IMR-90 (cell line): ENCODE measurements at regions not wholly inside any gene's neighbourhood (a gene's known extent, or its start where the extent isn't known, plus 50 kb on each side); places are given as distances from the start of the nearest gene placed in this dataset.

Source experiments
- ATAC-seq: fragments of 200-7000 bp; cut with Tn5 transposase; 2 replicates; pipeline ENCODE4 v1.9.1; 2020; ENCODE audit warnings: low read depth, mild to moderate bottlenecking, moderate library complexity
- BruUV-seq: library from RNA; stranded (reverse); fragments of 400-500 nt; replicated peaks from 2 replicates; lab custom pipeline; 2021; lab: Mats Ljungman, UMichigan
- CTCF ChIA-PET: fragments of 300-600 bp; formaldehyde crosslinking; extraction: SDS; loops from one replicate; lab custom pipeline; 2021; ENCODE audit warnings: antibody characterized with exemption; lab: Yijun Ruan, JAX
- POLR2A ChIA-PET: fragments of 300-600 bp; sonication (Branson Sonifier 250); formaldehyde crosslinking; loops from one replicate; lab custom pipeline; 2022; ENCODE audit warnings: antibody characterized with exemption; ENCODE audit not compliant: unreplicated experiment; lab: Charles Lee
- DNase-seq: peaks from one replicate; pipeline ENCODE4 v3.0.0; 2013
- H2AFZ ChIP-seq: replicated peaks from 2 replicates; pipeline ENCODE3; 2013; ENCODE audit warnings: low read length, mild to moderate bottlenecking; ENCODE audit not compliant: poor library complexity
- H2AK5ac ChIP-seq: 2 replicates; pipeline ENCODE4 v1.6.1; 2013; ENCODE audit warnings: low read depth, low read length, inconsistent platforms
- H2AK9ac ChIP-seq: replicated peaks from 2 replicates; pipeline ENCODE3; 2013; ENCODE audit warnings: mild to moderate bottlenecking, low read depth, low read length, moderate library complexity; ENCODE audit not compliant: poor library complexity
- H2BK120ac ChIP-seq: 2 replicates; pipeline ENCODE4 v1.6.1; 2013; ENCODE audit warnings: low read depth, low read length, inconsistent platforms
- H2BK15ac ChIP-seq: 3 replicates; pipeline ENCODE4 v1.6.1; 2013; ENCODE audit warnings: low read depth, low read length, inconsistent platforms
- H2BK20ac ChIP-seq: 2 replicates; pipeline ENCODE4 v1.6.1; 2013; ENCODE audit warnings: low read depth, mild to moderate bottlenecking, inconsistent platforms, low read length, moderate library complexity
- H2BK5ac ChIP-seq: 2 replicates; pipeline ENCODE4 v1.6.1; 2013; ENCODE audit warnings: mild to moderate bottlenecking, low read depth, low read length, inconsistent platforms; ENCODE audit not compliant: poor library complexity, severe bottlenecking
- H3K14ac ChIP-seq: replicated peaks from 2 replicates; pipeline ENCODE4 v1.6.1; 2013; ENCODE audit warnings: low read depth, low read length, inconsistent platforms
- H3K18ac ChIP-seq: 2 replicates; pipeline ENCODE4 v1.6.1; 2013; ENCODE audit warnings: low read depth, low read length, control low read depth
- H3K23ac ChIP-seq: 2 replicates; pipeline ENCODE4 v1.6.1; 2013; ENCODE audit warnings: low read depth, low read length, inconsistent platforms
- H3K27ac ChIP-seq: 2 replicates; pipeline ENCODE4 v1.5.1; 2013; ENCODE audit warnings: mild to moderate bottlenecking, control low read depth, low read length; ENCODE audit not compliant: insufficient read depth
- H3K27me3 ChIP-seq: 2 replicates; pipeline ENCODE4 v1.6.1; 2013; ENCODE audit warnings: low read length; ENCODE audit not compliant: control insufficient read depth, insufficient read depth
- H3K36me3 ChIP-seq: 2 replicates; pipeline ENCODE4 v1.6.1; 2013; ENCODE audit warnings: low read length, mixed read lengths; ENCODE audit not compliant: control insufficient read depth, insufficient read depth
- H3K4ac ChIP-seq: 2 replicates; pipeline ENCODE4 v1.6.1; 2013; ENCODE audit warnings: low read depth, low read length, inconsistent platforms
- H3K4me1 ChIP-seq: 2 replicates; pipeline ENCODE4 v1.6.1; 2013; ENCODE audit warnings: low read length, mixed read lengths; ENCODE audit not compliant: control insufficient read depth, insufficient read depth
- H3K4me2 ChIP-seq: 2 replicates; pipeline ENCODE4 v1.6.1; 2013; ENCODE audit warnings: low read depth, mild to moderate bottlenecking, control low read depth, low read length, moderate library complexity
- H3K4me3 ChIP-seq: 2 replicates; pipeline ENCODE4 v1.5.1; 2013; ENCODE audit warnings: low read depth, mild to moderate bottlenecking, control low read depth, low read length, moderate library complexity; ENCODE audit not compliant: insufficient read depth
- H3K56ac ChIP-seq: 2 replicates; pipeline ENCODE4 v1.6.1; 2013; ENCODE audit warnings: low read length, inconsistent platforms; ENCODE audit not compliant: insufficient read depth; ENCODE audit errors: extremely low read depth
- H3K79me1 ChIP-seq, 2 experiments: 2 replicates each; pipeline ENCODE4 v1.6.1; 2013; ENCODE audit warnings: low read length in 2 of 2, inconsistent platforms in 1 of 2, low read depth in 1 of 2
- H3K9ac ChIP-seq: 2 replicates; pipeline ENCODE4 v1.6.1; 2013; ENCODE audit warnings: low read depth, low read length, control low read depth
- H3K9me1 ChIP-seq: 2 replicates; pipeline ENCODE4 v1.6.1; 2013; ENCODE audit warnings: low read length, inconsistent platforms; ENCODE audit not compliant: insufficient read depth
- H3K9me3 ChIP-seq: 2 replicates; pipeline ENCODE4 v1.6.1; 2013; ENCODE audit warnings: low read length; ENCODE audit not compliant: control insufficient read depth, insufficient read depth
- H4K20me1 ChIP-seq: 2 replicates; pipeline ENCODE4 v1.6.1; 2013; ENCODE audit warnings: low read length, inconsistent platforms; ENCODE audit not compliant: insufficient read depth
- H4K5ac ChIP-seq: 2 replicates; pipeline ENCODE4 v1.6.1; 2013; ENCODE audit warnings: mild to moderate bottlenecking, low read depth, low read length, control low read depth
- H4K8ac ChIP-seq, 2 experiments: 2 replicates each; pipeline ENCODE4 v1.6.1; 2013; ENCODE audit warnings: low read depth in 2 of 2, low read length in 2 of 2, control low read depth in 1 of 2, inconsistent platforms in 1 of 2
- H4K91ac ChIP-seq: 2 replicates; pipeline ENCODE4 v1.6.1; 2013; ENCODE audit warnings: low read depth, low read length, inconsistent platforms; ENCODE audit not compliant: insufficient read depth
- BHLHE40 ChIP-seq: fragments of 150-350 bp; IDR thresholded peaks from 2 replicates; pipeline ENCODE4 v1.6.1; 2016; ENCODE audit warnings: mild to moderate bottlenecking, low read depth, low read length
- ELK1 ChIP-seq: fragments of 150-350 bp; IDR thresholded peaks from 2 replicates; pipeline ENCODE4 v1.6.1; 2016; ENCODE audit warnings: low read depth, mild to moderate bottlenecking, low read length, moderate library complexity, borderline replicate concordance
- FOS ChIP-seq: fragments of 150-350 bp; IDR thresholded peaks from 2 replicates; pipeline ENCODE4 v1.6.1; 2016; ENCODE audit warnings: low read depth, low read length
- MXI1 ChIP-seq: IDR thresholded peaks from 2 replicates; pipeline ENCODE4 v1.6.1; 2012; ENCODE audit warnings: low read depth, mild to moderate bottlenecking, low read length, moderate library complexity, borderline replicate concordance
- RCOR1 ChIP-seq: IDR thresholded peaks from 2 replicates; pipeline ENCODE4 v1.6.1; 2012; ENCODE audit warnings: mild to moderate bottlenecking, low read length, improper control_type of control experiment; ENCODE audit not compliant: insufficient replicate concordance
- SMC3 ChIP-seq: fragments of 150-350 bp; IDR thresholded peaks from 2 replicates; pipeline ENCODE4 v1.6.1; 2016; ENCODE audit warnings: low read depth, mild to moderate bottlenecking, antibody characterized with exemption, low read length, moderate library complexity
- whole genome bisulfite sequencing, 2 experiments: methylation state at CpG; one replicate each; pipeline versions ENCODE4 v1.1.5 to v1.1.7; 2013; ENCODE audit warnings: missing lambda C conversion rate in 2 of 2; ENCODE audit not compliant: insufficient read length in 1 of 2; ENCODE audit errors: extremely low coverage in 2 of 2; 5-methylcytosine and 5-hydroxymethylcytosine counted together
- dilution Hi-C: fragments of 300-500 bp; cut with HindIII; formaldehyde crosslinking; loops from one replicate; pipeline ENCODE4 v1.14.3; 2018; ENCODE audit warnings: low sequenced_read_pairs; ENCODE audit not compliant: unreplicated experiment
- in situ Hi-C: fragments of 300-500 bp; cut with MboI; formaldehyde crosslinking; loops from 3 replicates; pipeline ENCODE4 v1.14.3; 2019; ENCODE audit warnings: low sequenced_read_pairs, inconsistent platforms, mixed read lengths
- intact Hi-C: fragments of 100-400 bp; cut with micrococcal nuclease; formaldehyde crosslinking; loops from 2 replicates; pipeline ENCODE4 v1.10.0; 2022

DNA sequence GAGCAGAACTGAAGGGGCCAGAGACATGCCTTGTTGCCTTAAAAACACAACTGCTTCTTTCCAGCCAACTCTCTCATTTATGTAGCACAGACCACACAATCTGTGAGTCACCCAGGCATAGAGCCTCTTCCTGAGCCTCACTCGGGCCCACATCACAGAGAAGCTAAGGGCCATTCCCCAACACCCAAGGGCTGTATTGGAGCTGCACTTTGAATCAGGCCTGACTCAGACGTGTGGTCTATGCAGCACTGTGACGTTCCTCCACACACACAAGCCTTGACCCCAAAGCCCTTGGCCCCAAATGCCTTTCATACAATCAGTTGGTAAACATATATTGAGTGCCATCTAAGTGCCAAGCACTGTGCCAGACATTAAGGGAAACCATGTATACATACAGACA is 308.9 kb upstream of the DYNLRB2 start:
- Histone ChIP-seq H2BK15ac (peak overlapping the region; percentile 17; the same call in 2 of the 3 replicates), H3K9ac (no peak overlapping the region), H4K5ac (peak overlapping the region; percentile 27; the same call in 1 of the 2 replicates), H3K9me3 (no peaks in the 10 kb centered on the region), H3K18ac (peak overlapping the region; percentile 66; the same call in 1 of the 2 replicates), H3K27ac (peak overlapping the region; percentile 53; the same call in 1 of the 2 replicates), H4K20me1 (no peaks in the 10 kb centered on the region), H3K23ac (peak overlapping the region; percentile 25; the same call in 1 of the 2 replicates), H3K14ac (peak overlapping the region; percentile 70; the same call in 1 of the 2 replicates), H4K91ac (peak overlapping the region; percentile 75), H2BK5ac (peak overlapping the region; percentile 90), H2BK20ac (peak overlapping the region; percentile 84; the same call in 1 of the 2 replicates), H2AFZ (peak overlapping the region; percentile 5), H3K79me1 (no peaks in the 10 kb centered on the region), H3K56ac (no peak overlapping the region), H3K4me3 (no peak overlapping the region), H2AK9ac (no peak overlapping the region), H3K4ac (peak overlapping the region; percentile 79), H3K4me1 (peaks cover 14% of the 10 kb centered on the region), H3K27me3 (no peaks in the 10 kb centered on the region), H2BK120ac (peak overlapping the region; percentile 76), H3K4me2 (peak overlapping the region; percentile 33; the same call in 1 of the 2 replicates), H4K8ac (peak overlapping the region; percentile 17 to 46; a peak in 3 of 4 replicates), H3K36me3 (no peaks in the 10 kb centered on the region), H2AK5ac (no peak overlapping the region), H3K9me1 (peaks cover 4% of the 10 kb centered on the region; the same call in 1 of the 2 replicates)
- in situ Hi-C loops: no loop called here
- 0 out of 2 replicates have a peak, but pooled peaks have one; percentile 23 for TF ChIP-seq BHLHE40
- TF ChIP-seq RCOR1: peak; percentile 52
- TF ChIP-seq ELK1: no peak
- peak; percentile 78 for TF ChIP-seq FOS
- TF ChIP-seq MXI1: no peak
- peak; percentile 15; the same call in 1 of the 2 replicates for TF ChIP-seq SMC3
- no CpG with 5 or more reads among the region's 3 CpGs for WGBS, 2 experiments
- DNase-seq (peak; percentile 94), ATAC-seq (peak; percentile 88)
- ChIA-PET CTCF (interaction anchor here (0.6 to 1.0 kb wide), 2 partner anchors 9 to 13 kb away, joined by 3 to 5 read pairs; no protein-coding TSS in a partner anchor), POLR2A (interaction anchor here (1.2 kb wide), 1 partner anchor 15 kb away, joined by 3 read pairs; no protein-coding TSS in a partner anchor)
- intact Hi-C loops: no loop called here
- no TSS peak for BruUV-seq
- dilution Hi-C loops: no loop called here
